GM21515 (cell line): ENCODE measurements at regions not wholly inside any gene's neighbourhood (a gene's known extent, or its start where the extent isn't known, plus 50 kb on each side); places are given as distances from the start of the nearest gene placed in this dataset.
"Not testable (repeated sequence)": the region's sequence is repeated elsewhere in the genome, so short reads cannot be mapped to it uniquely, and the experiment has no call there.

Source experiments
- ATAC-seq: cut with Tn5 transposase; IDR thresholded peaks from one replicate; pipeline ENCODE4 v1.9.1; 2021; ENCODE audit not compliant: unreplicated experiment

- no peak for ATAC-seq
These were observed 460.9 kb upstream of the SULF2 start for GRCh38 chr20:48246061-48246790.

GRCh38 chr20:48242623-48243022, 457.3 kb upstream of the SULF2 start:
- ATAC-seq: no peak

GRCh38 chr20:48241482-48241881, 456.2 kb upstream of the SULF2 start:
- ATAC-seq: no peak

- ATAC-seq: no peak
These were observed 453.5 kb upstream of the SULF2 start for GRCh38 chr20:48238781-48239180.

- no peak for ATAC-seq
These were observed 453.0 kb upstream of the SULF2 start for GRCh38 chr20:48238326-48238725.

- no peak for ATAC-seq
These were observed 451.0 kb upstream of the SULF2 start for GRCh38 chr20:48236000-48236970.

GRCh38 chr20:48234951-48235350, 449.7 kb upstream of the SULF2 start:
- ATAC-seq: no peak

GRCh38 chr20:48231253-48231930, 446.1 kb upstream of the SULF2 start:
- ATAC-seq: no peak

- no peak for ATAC-seq
These were observed 444.9 kb upstream of the SULF2 start for GRCh38 chr20:48230216-48230615.

GRCh38 chr20:48227381-48227780, 442.1 kb upstream of the SULF2 start:
- no peak for ATAC-seq

- no peak for ATAC-seq
These were observed 441.4 kb upstream of the SULF2 start for GRCh38 chr20:48226642-48227041.

GRCh38 chr20:48224533-48225050, 439.3 kb upstream of the SULF2 start:
- ATAC-seq: no peak

- ATAC-seq: no peak
These were observed 438.4 kb upstream of the SULF2 start for GRCh38 chr20:48223715-48224114.

GRCh38 chr20:48222595-48223180, 437.4 kb upstream of the SULF2 start:
- ATAC-seq: no peak

GRCh38 chr20:48220033-48220633, 434.9 kb upstream of the SULF2 start:
- ATAC-seq: no peak

GRCh38 chr20:48219306-48219705, 434.0 kb upstream of the SULF2 start:
- ATAC-seq: no peak

- ATAC-seq: no peak
These were observed 431.9 kb upstream of the SULF2 start for GRCh38 chr20:48217190-48217589.

- ATAC-seq: no peak
These were observed 430.3 kb upstream of the SULF2 start for GRCh38 chr20:48215536-48215935.

GRCh38 chr20:48214601-48215000, 429.3 kb upstream of the SULF2 start:
- ATAC-seq: no peak

- ATAC-seq: not testable (repeated sequence)
These were observed 428.4 kb upstream of the SULF2 start for GRCh38 chr20:48213635-48214034.
